Neural progenitor cell (in vitro differentiated cells): ENCODE measurements at regions not wholly inside any gene's neighbourhood (a gene's known extent, or its start where the extent isn't known, plus 50 kb on each side); places are given as distances from the start of the nearest gene placed in this dataset.

Experiments used
- DNase-seq: peaks from one replicate; pipeline ENCODE4 v3.0.0-alpha.2; 2016; ENCODE audit warnings: low spot score
- H2AFZ ChIP-seq: fragments of 200-600 bp; sonication (generic); replicated peaks from 2 replicates; pipeline ENCODE4 v1.6.1; 2016; ENCODE audit warnings: antibody characterized with exemption
- H3F3A ChIP-seq: fragments of 200-600 bp; sonication (generic); 2 replicates; pipeline ENCODE4 v1.6.1; 2016; ENCODE audit warnings: antibody characterized with exemption, low read depth
- H3K27ac ChIP-seq: fragments of 200-600 bp; sonication (generic); 2 replicates; pipeline ENCODE4 v1.5.1; 2016; ENCODE audit warnings: mild to moderate bottlenecking
- H3K27me3 ChIP-seq: fragments of 200-600 bp; sonication (generic); 2 replicates; pipeline ENCODE4 v1.6.1; 2016; ENCODE audit warnings: mild to moderate bottlenecking, moderate library complexity
- H3K36me3 ChIP-seq: fragments of 200-600 bp; sonication (generic); 2 replicates; pipeline ENCODE4 v1.5.1; 2016
- H3K4me1 ChIP-seq: fragments of 200-600 bp; sonication (generic); 2 replicates; pipeline ENCODE4 v1.6.1; 2016; ENCODE audit warnings: mixed run types
- H3K4me2 ChIP-seq: fragments of 200-600 bp; sonication (generic); 2 replicates; pipeline ENCODE4 v1.6.1; 2016
- H3K4me3 ChIP-seq: fragments of 200-600 bp; sonication (generic); 2 replicates; pipeline ENCODE4 v1.5.1; 2016
- H3K79me2 ChIP-seq: fragments of 200-600 bp; sonication (generic); 2 replicates; pipeline ENCODE4 v1.6.1; 2016; ENCODE audit warnings: low read depth
- H3K9ac ChIP-seq: fragments of 200-600 bp; sonication (generic); 2 replicates; pipeline ENCODE4 v1.6.1; 2016
- H3K9me3 ChIP-seq: fragments of 200-600 bp; sonication (generic); 2 replicates; pipeline ENCODE4 v1.5.1; 2016; ENCODE audit warnings: low read depth
- H4K20me1 ChIP-seq: fragments of 200-600 bp; sonication (generic); 2 replicates; pipeline ENCODE4 v1.6.1; 2016; ENCODE audit warnings: low read depth
- H3K27ac Mint-ChIP-seq: 3 replicates; pipeline ENCODE4 v1.8.0; 2021; ENCODE audit warnings: mixed read lengths
- H3K27me3 Mint-ChIP-seq: 2 replicates; pipeline ENCODE4 v1.8.0; 2022; ENCODE audit warnings: low read depth, mild to moderate bottlenecking, inconsistent platforms, moderate library complexity, mixed read lengths; ENCODE audit not compliant: insufficient read depth
- H3K36me3 Mint-ChIP-seq: 3 replicates; pipeline ENCODE4 v1.8.0; 2021; ENCODE audit warnings: mixed read lengths
- H3K4me1 Mint-ChIP-seq: 3 replicates; pipeline ENCODE4 v1.8.0; 2021; ENCODE audit warnings: mixed read lengths
- H3K4me3 Mint-ChIP-seq: 3 replicates; pipeline ENCODE4 v1.8.0; 2021; ENCODE audit warnings: mild to moderate bottlenecking, moderate library complexity, mixed read lengths
- H3K9me3 Mint-ChIP-seq: 3 replicates; pipeline ENCODE4 v1.8.0; 2020; ENCODE audit warnings: mixed read lengths
- EZH2 ChIP-seq: fragments of 200-600 bp; sonication (generic); IDR thresholded peaks from 2 replicates; pipeline ENCODE4 v1.6.1; 2017; ENCODE audit warnings: antibody characterized with exemption, mild to moderate bottlenecking, moderate library complexity
- EZH2phosphoT487 ChIP-seq: fragments of 200-600 bp; sonication (generic); IDR thresholded peaks from 2 replicates; pipeline ENCODE4 v1.6.1; 2017; ENCODE audit warnings: antibody characterized with exemption
- TF ChIP-seq, protein P1 (sequence below): fragments of 200-600 bp; sonication (generic); IDR thresholded peaks from 2 replicates; pipeline ENCODE4 v1.5.1; 2017; ENCODE audit warnings: antibody characterized with exemption, mild to moderate bottlenecking

DNA sequence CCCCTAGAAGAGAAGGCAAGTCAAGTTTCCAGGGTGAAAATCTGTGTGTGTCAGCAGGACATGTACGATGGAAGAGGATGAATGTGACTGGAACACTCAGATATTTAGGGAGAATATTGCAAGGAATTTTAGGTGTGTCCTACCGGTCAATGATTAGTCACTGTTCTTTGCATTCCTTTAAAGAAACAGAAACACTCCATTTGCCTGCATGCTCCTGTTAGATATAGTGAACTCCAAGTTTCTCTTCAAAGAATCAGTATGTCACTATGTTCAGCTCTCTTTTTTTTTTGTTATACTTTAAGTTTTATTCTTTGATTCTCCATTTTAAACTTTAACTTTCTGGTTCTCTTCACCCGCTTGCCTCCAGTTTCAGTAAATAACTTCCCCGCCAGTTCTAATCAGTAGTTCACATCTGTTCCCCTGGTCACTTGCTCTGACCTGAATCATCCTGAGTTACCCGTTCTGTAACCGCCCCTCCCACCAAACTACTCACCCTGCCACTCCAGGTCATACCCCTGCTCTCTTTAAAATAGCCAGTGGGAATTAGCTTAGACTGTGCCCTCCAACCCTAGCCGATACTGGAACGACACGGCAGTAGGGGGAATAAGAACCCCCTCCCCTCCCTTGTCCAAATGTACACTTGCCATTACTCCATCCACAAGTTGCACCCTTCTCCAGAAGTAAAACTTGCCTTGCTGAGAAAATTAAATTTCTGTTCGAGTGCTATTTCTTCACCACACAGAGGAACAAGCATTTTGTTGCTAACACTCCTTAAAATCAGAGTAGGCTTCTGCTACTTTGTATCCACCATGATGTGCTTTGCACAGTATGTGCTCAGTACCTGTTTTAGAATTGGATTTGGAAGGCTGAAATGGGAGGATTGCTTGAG lies 268.4 kb downstream of the METTL4 start:
- no peaks in the 10 kb centered on the region for H3K36me3 ChIP-seq
- H3K4me2 ChIP-seq, result no peak overlapping the region
- Mint-ChIP-seq H3K27ac (no peak overlapping the region), H3K36me3 (no peaks in the 10 kb centered on the region), H3K9me3 (no peaks in the 10 kb centered on the region), H3K4me3 (no peak overlapping the region), H3K4me1 (no peaks in the 10 kb centered on the region), H3K27me3 (no peaks in the 10 kb centered on the region)
- no peak overlapping the region for H2AFZ ChIP-seq
- no peaks in the 10 kb centered on the region for H3K4me1 ChIP-seq
- no peak overlapping the region for H3K4me3 ChIP-seq
- H3F3A ChIP-seq, result no peaks in the 10 kb centered on the region
- H4K20me1 ChIP-seq, result no peaks in the 10 kb centered on the region
- TF ChIP-seq EZH2 (no peak), EZH2phosphoT487 (no peak)
- TF ChIP-seq, protein P1, sequence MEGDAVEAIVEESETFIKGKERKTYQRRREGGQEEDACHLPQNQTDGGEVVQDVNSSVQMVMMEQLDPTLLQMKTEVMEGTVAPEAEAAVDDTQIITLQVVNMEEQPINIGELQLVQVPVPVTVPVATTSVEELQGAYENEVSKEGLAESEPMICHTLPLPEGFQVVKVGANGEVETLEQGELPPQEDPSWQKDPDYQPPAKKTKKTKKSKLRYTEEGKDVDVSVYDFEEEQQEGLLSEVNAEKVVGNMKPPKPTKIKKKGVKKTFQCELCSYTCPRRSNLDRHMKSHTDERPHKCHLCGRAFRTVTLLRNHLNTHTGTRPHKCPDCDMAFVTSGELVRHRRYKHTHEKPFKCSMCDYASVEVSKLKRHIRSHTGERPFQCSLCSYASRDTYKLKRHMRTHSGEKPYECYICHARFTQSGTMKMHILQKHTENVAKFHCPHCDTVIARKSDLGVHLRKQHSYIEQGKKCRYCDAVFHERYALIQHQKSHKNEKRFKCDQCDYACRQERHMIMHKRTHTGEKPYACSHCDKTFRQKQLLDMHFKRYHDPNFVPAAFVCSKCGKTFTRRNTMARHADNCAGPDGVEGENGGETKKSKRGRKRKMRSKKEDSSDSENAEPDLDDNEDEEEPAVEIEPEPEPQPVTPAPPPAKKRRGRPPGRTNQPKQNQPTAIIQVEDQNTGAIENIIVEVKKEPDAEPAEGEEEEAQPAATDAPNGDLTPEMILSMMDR, result no peak
- no peak overlapping the region for H3K27ac ChIP-seq
- H3K27me3 ChIP-seq, result no peaks in the 10 kb centered on the region
- DNase-seq, result no peak
- no peaks in the 10 kb centered on the region for H3K9me3 ChIP-seq
- H3K79me2 ChIP-seq, result no peaks in the 10 kb centered on the region
- H3K9ac ChIP-seq, result no peak overlapping the region

DNA sequence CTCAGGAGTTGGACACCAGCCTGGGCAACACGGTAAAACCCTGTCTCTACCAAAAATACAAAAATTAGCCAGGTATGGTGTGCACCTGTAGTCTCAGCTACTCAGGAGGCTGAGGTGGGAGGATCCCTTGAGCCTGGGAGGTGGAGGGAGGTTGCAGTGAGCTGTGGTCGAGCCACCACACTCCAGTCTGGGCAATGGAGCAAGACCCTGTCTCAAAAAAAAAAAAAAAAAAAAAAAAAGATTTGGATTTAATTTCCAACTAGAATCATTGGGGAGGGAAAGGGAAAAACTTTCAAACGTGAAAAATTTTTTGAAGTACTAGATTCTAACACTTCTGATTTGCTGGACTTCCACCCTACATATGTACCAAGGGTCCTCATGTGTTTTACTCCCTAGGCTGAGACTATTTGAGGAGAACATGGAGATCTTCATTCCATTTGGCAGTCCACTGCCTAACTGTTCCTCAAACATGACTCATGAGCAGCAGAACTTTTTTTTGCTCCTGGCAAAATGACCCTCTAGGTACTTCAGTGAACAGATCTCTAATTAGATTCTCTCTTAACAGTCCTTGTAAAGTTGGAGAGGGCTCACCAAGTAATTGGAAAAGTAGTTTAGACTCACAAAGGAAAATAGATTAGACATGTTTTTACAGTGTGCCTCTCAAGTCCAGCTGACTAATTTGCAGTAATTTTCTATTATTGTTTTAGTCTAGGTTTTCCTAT lies 267.6 kb downstream of the METTL4 start:
- no peak overlapping the region for H3K4me3 Mint-ChIP-seq
- Histone ChIP-seq H3K9ac (no peak overlapping the region), H3K27me3 (no peaks in the 10 kb centered on the region), H2AFZ (no peak overlapping the region), H3K79me2 (no peaks in the 10 kb centered on the region), H3K27ac (no peak overlapping the region), H3K4me3 (no peak overlapping the region), H3K9me3 (no peaks in the 10 kb centered on the region), H3K4me2 (no peak overlapping the region), H3K4me1 (no peaks in the 10 kb centered on the region), H4K20me1 (no peaks in the 10 kb centered on the region), H3K36me3 (no peaks in the 10 kb centered on the region), H3F3A (no peaks in the 10 kb centered on the region)
- TF ChIP-seq EZH2phosphoT487 (no peak), EZH2 (no peak)
- TF ChIP-seq, protein P1, result no peak
- no peaks in the 10 kb centered on the region for H3K9me3 Mint-ChIP-seq
- H3K4me1 Mint-ChIP-seq, result no peaks in the 10 kb centered on the region
- H3K27ac Mint-ChIP-seq, result no peak overlapping the region
- H3K27me3 Mint-ChIP-seq, result no peaks in the 10 kb centered on the region
- no peak for DNase-seq
- H3K36me3 Mint-ChIP-seq, result no peaks in the 10 kb centered on the region

DNA sequence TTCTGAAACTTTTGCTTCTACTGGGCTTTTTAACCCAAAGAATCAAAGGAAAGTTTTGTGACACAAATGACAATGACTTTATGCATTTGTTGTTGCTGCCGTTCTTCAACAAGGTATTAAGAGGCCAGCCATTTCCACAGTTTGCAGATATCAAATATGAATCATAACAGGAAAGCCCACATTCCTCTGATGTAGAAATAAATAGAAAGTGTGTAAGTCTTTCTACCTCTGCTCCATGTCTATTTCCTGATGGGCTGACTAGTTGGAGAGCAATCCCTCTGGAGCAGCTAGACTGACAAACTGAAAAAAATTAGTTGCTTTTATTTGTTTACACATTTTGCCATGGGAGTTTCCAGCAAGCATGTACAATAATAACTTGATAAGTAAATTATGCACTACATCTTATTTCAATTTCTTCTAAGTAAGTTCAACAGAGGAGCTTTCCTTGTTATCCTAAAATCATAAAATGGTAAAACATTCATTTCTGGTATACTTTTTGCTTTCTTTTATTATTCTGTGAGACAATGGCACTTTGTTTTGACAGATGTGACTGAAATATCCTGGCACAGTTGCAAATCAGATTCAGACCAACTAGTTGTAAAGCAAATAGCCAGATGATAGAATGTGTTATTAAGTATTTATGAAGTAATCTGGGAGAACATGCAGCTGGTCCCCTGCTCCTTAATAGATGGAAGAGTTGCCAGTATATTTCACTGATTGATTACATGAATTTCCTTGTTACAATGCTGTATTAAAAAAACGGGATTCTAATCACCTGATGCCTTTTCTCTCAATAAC lies 266.7 kb downstream of the METTL4 start:
- no peak overlapping the region for H3K4me3 Mint-ChIP-seq
- no peaks in the 10 kb centered on the region for H3K9me3 Mint-ChIP-seq
- Histone ChIP-seq H3K27ac (no peak overlapping the region), H3K9ac (no peak overlapping the region), H4K20me1 (no peaks in the 10 kb centered on the region), H3K9me3 (no peaks in the 10 kb centered on the region), H3K36me3 (no peaks in the 10 kb centered on the region), H3F3A (no peaks in the 10 kb centered on the region), H3K27me3 (no peaks in the 10 kb centered on the region), H2AFZ (no peak overlapping the region), H3K4me3 (no peak overlapping the region), H3K79me2 (no peaks in the 10 kb centered on the region), H3K4me1 (no peaks in the 10 kb centered on the region), H3K4me2 (no peak overlapping the region)
- DNase-seq, result no peak
- no peaks in the 10 kb centered on the region for H3K36me3 Mint-ChIP-seq
- no peak overlapping the region for H3K27ac Mint-ChIP-seq
- H3K4me1 Mint-ChIP-seq, result no peaks in the 10 kb centered on the region
- TF ChIP-seq, protein P1, result no peak
- TF ChIP-seq EZH2phosphoT487 (no peak), EZH2 (no peak)
- H3K27me3 Mint-ChIP-seq, result no peaks in the 10 kb centered on the region
